ENCODE measurements at regions not wholly inside any gene's neighbourhood (a gene's known extent, or its start where the extent isn't known, plus 50 kb on each side); places are given as distances from the start of the nearest gene placed in this dataset.

GRCh38 chr13:53759016-53759415 is 730.4 kb downstream of the OLFM4 start:
- Histone ChIP-seq H4K20me1 (ENCODE audit: insufficient read depth, low read length) (no peaks in the 10 kb centered on the region), H3K9me3 (replicated peaks in 1 of 2; ENCODE audit: control insufficient read depth in 1 of 2, insufficient read depth in 1 of 2, low read length in 2 of 2) (peaks cover 3 to 11% of the 10 kb centered on the region in 2 donors), H3K4me3 (replicated peaks in 1 of 3; ENCODE audit: low read depth in 2 of 3, low read length in 3 of 3) (no peak overlapping the region), H3K27me3 (ENCODE audit: control insufficient read depth in 2 of 2, insufficient read depth in 2 of 2, low read length in 2 of 2) (no peaks in the 10 kb centered on the region), H3K9ac (ENCODE audit: insufficient read depth, low read length, poor library complexity, severe bottlenecking) (no peak overlapping the region), H2AFZ (ENCODE audit: insufficient read depth, low read depth, low read length, poor library complexity, severe bottlenecking) (no peak overlapping the region), H3K4me2 (replicated peaks; ENCODE audit: extremely low read depth, low read length, poor library complexity, severe bottlenecking) (no peak overlapping the region), H3K4me1 (ENCODE audit: control insufficient read depth in 1 of 2, insufficient read depth in 2 of 2, low read length in 2 of 2) (no peaks in the 10 kb centered on the region), H3K36me3 (replicated peaks in 1 of 2; ENCODE audit: control insufficient read depth in 1 of 2, insufficient read depth in 2 of 2, low read length in 2 of 2) (no peaks in the 10 kb centered on the region), H3K79me2 (ENCODE audit: insufficient read depth, low read length) (no peaks in the 10 kb centered on the region), H3K27ac (ENCODE audit: low read depth in 1 of 2, low read length in 2 of 2) (no peak overlapping the region)
- H3K27ac Mint-ChIP-seq: no peak overlapping the region
- peaks cover 0 to 8% (median 5%) of the 10 kb centered on the region in 7 donors for H3K9me3 Mint-ChIP-seq
- intact Hi-C loops (cut with micrococcal nuclease): no loop called here
- H3K4me3 Mint-ChIP-seq: no peak overlapping the region
- no peaks in the 10 kb centered on the region for H3K4me1 Mint-ChIP-seq
- no peaks in the 10 kb centered on the region for H3K36me3 Mint-ChIP-seq
- no peak for DNase-seq
- TF ChIP-seq CTCF (IDR thresholded peaks at IDR 0.05): no peak
- 88% methylated on average over 1 of the region's 2 CpGs for WGBS (ENCODE audit: insufficient coverage)
- peaks cover 0 to 2% (median 0%) of the 10 kb centered on the region in 3 donors for H3K27me3 Mint-ChIP-seq (ENCODE audit: low read depth in 3 of 3)

GRCh38 chr13:53775807-53776206 is 747.2 kb downstream of the OLFM4 start:
- no peaks in the 10 kb centered on the region for H3K4me1 ChIP-seq (ENCODE audit: control insufficient read depth in 1 of 2, insufficient read depth in 2 of 2, low read length in 2 of 2)
- peaks cover 0 to 3% (median 0%) of the 10 kb centered on the region in 3 donors for H3K27me3 Mint-ChIP-seq (ENCODE audit: low read depth in 3 of 3)
- WGBS (ENCODE audit: insufficient coverage): no CpG with 5 or more reads among the region's 1 CpG
- no peaks in the 10 kb centered on the region for H4K20me1 ChIP-seq (ENCODE audit: insufficient read depth, low read length)
- H3K36me3 ChIP-seq (replicated peaks in 1 of 2; ENCODE audit: control insufficient read depth in 1 of 2, insufficient read depth in 2 of 2, low read length in 2 of 2): no peaks in the 10 kb centered on the region
- intact Hi-C loops (cut with micrococcal nuclease): no loop called here
- DNase-seq: no peak
- H3K27ac Mint-ChIP-seq: no peak overlapping the region
- H3K4me3 ChIP-seq (replicated peaks in 1 of 3; ENCODE audit: low read depth in 2 of 3, low read length in 3 of 3): no peak overlapping the region
- no peak overlapping the region for H2AFZ ChIP-seq (ENCODE audit: insufficient read depth, low read depth, low read length, poor library complexity, severe bottlenecking)
- no peaks in the 10 kb centered on the region for H3K27me3 ChIP-seq (ENCODE audit: control insufficient read depth in 2 of 2, insufficient read depth in 2 of 2, low read length in 2 of 2)
- no peaks in the 10 kb centered on the region for H3K9me3 ChIP-seq (replicated peaks in 1 of 2; ENCODE audit: control insufficient read depth in 1 of 2, insufficient read depth in 1 of 2, low read length in 2 of 2)
- peaks cover 0 to 2% (median 0%) of the 10 kb centered on the region in 7 donors for H3K9me3 Mint-ChIP-seq
- H3K27ac ChIP-seq (ENCODE audit: low read depth in 1 of 2, low read length in 2 of 2): no peak overlapping the region
- no peak overlapping the region for H3K4me2 ChIP-seq (replicated peaks; ENCODE audit: extremely low read depth, low read length, poor library complexity, severe bottlenecking)
- no peaks in the 10 kb centered on the region for H3K4me1 Mint-ChIP-seq
- TF ChIP-seq CTCF (IDR thresholded peaks at IDR 0.05): no peak
- H3K9ac ChIP-seq (ENCODE audit: insufficient read depth, low read length, poor library complexity, severe bottlenecking): no peak overlapping the region
- no peaks in the 10 kb centered on the region for H3K36me3 Mint-ChIP-seq
- H3K4me3 Mint-ChIP-seq: no peak overlapping the region
- H3K79me2 ChIP-seq (ENCODE audit: insufficient read depth, low read length): no peaks in the 10 kb centered on the region
